Motor neuron (in vitro differentiated cells): ENCODE measurements at regions not wholly inside any gene's neighbourhood (a gene's known extent, or its start where the extent isn't known, plus 50 kb on each side); places are given as distances from the start of the nearest gene placed in this dataset.
"Not testable (repeated sequence)": the region's sequence is repeated elsewhere in the genome, so short reads cannot be mapped to it uniquely, and the experiment has no call there.

Experiments
- ATAC-seq, 8 experiments: fragments of 200-7000 bp; cut with Tn5 transposase; replicated peaks in 6 of 8; 2 replicates each; pipeline ENCODE4 v1.8.0; 2021; ENCODE audit warnings: mild to moderate bottlenecking in 8 of 8, moderate library complexity in 8 of 8
- H3K27ac ChIP-seq, 2 donors: fragments of 250-450 bp; sonication (Bioruptor Pico); 2 replicates each; pipeline ENCODE4 v1.9.0; 2021; ENCODE audit warnings: antibody characterized with exemption in 2 of 2, mild to moderate bottlenecking in 2 of 2, moderate library complexity in 1 of 2
- H3K4me1 ChIP-seq, 2 donors: fragments of 250-450 bp; sonication (Bioruptor Pico); replicated peaks in 1 of 2; 2 replicates each; pipeline ENCODE4 v1.6.1; 2021; ENCODE audit warnings: antibody characterized with exemption in 2 of 2, mild to moderate bottlenecking in 2 of 2, moderate library complexity in 1 of 2
- H3K4me3 ChIP-seq, 5 donors: fragments of 250-450 bp; sonication (Bioruptor Pico); 2 replicates each; pipeline ENCODE4 v1.9.0; 2021; ENCODE audit warnings: antibody characterized with exemption in 5 of 5, mild to moderate bottlenecking in 5 of 5, moderate library complexity in 4 of 5
- WGBS, 10 experiments: fragments of 450-650 bp; shearing (Covaris generic); methylation state at CpG; one replicate each; pipeline ENCODE4 v1.0.0; 2022; 5-methylcytosine and 5-hydroxymethylcytosine counted together
- in situ Hi-C, 9 experiments: fragments of 400-800 bp; cut with MboI; loops; one replicate each; pipeline ENCODE4 v1.15.0; 2021; ENCODE audit warnings: low sequenced_read_pairs in 9 of 9, low pct_unique_long_range_greater_than_20kb in 2 of 9; ENCODE audit not compliant: unreplicated experiment in 9 of 9

- H3K4me3 ChIP-seq = no peak overlapping the region
- WGBS, 10 experiments = 0 to 100% (median 57%) methylated on average over 1 to 3 of the region's 3 CpGs
- H3K4me1 ChIP-seq = no peaks in the 10 kb centered on the region
- ATAC-seq = no peak
- in situ Hi-C loops = no loop called here
- no peak overlapping the region for H3K27ac ChIP-seq
Measured at GRCh38 chr9:107782381-107782780, 292.8 kb upstream of the KLF4 start.

- H3K4me1 ChIP-seq = no peaks in the 10 kb centered on the region
- ATAC-seq = peak in 4 of 8 experiments; percentile 42 to 77 (median 66)
- H3K27ac ChIP-seq = no peak overlapping the region
- no peak overlapping the region for H3K4me3 ChIP-seq
- 48 to 100% (median 61%) methylated on average over 1 to 2 of the region's 3 CpGs; no CpG with 5 or more reads in 6 of the 10 experiments for WGBS, 10 experiments
- in situ Hi-C loops = no loop called here
Measured at GRCh38 chr9:107780960-107781359, 291.4 kb upstream of the KLF4 start.

- no peak for ATAC-seq
- no peak overlapping the region for H3K27ac ChIP-seq
- in situ Hi-C loops = no loop called here
- H3K4me1 ChIP-seq = no peaks in the 10 kb centered on the region
- 67 to 100% (median 77%) methylated on average over 2 to 3 of the region's 3 CpGs; no CpG with 5 or more reads in 2 of the 10 experiments for WGBS, 10 experiments
- no peak overlapping the region for H3K4me3 ChIP-seq
Measured at GRCh38 chr9:107779731-107780130, 290.2 kb upstream of the KLF4 start.

- 89 to 100% (median 96%) methylated on average over 1 of the region's 1 CpG; no CpG with 5 or more reads in 6 of the 10 experiments for WGBS, 10 experiments
Measured at GRCh38 chr9:107778661-107779060, 289.1 kb upstream of the KLF4 start.

GRCh38 chr9:107774099-107774498, 284.5 kb upstream of the KLF4 start:
- in situ Hi-C loops = not testable (repeated sequence)
- WGBS, 10 experiments = 53 to 80% (median 59%) methylated on average over 1 to 2 of the region's 2 CpGs; no CpG with 5 or more reads in 5 of the 10 experiments

More at GRCh38 chr9:107778661-107779060, 289.1 kb upstream of the KLF4 start:
- no peak overlapping the region for H3K4me3 ChIP-seq
- no peak overlapping the region for H3K27ac ChIP-seq
- no peaks in the 10 kb centered on the region for H3K4me1 ChIP-seq
- ATAC-seq = no peak
- in situ Hi-C loops = no loop called here

GRCh38 chr9:107772988-107773387, 283.4 kb upstream of the KLF4 start:
- 20 to 93% methylated on average over 1 to 2 of the region's 3 CpGs; no CpG with 5 or more reads in 8 of the 10 experiments for WGBS, 10 experiments
- no peak for ATAC-seq
- H3K27ac ChIP-seq = no peak overlapping the region
- no peaks in the 10 kb centered on the region for H3K4me1 ChIP-seq
- H3K4me3 ChIP-seq = no peak overlapping the region
- in situ Hi-C loops = no loop called here

More at GRCh38 chr9:107774099-107774498, 284.5 kb upstream of the KLF4 start:
- not testable (repeated sequence) for H3K4me3 ChIP-seq, ATAC-seq, H3K4me1 ChIP-seq, H3K27ac ChIP-seq

- in situ Hi-C loops = no loop called here
- ATAC-seq = peak in 1 of 8 experiments; percentile 17
- no peaks in the 10 kb centered on the region for H3K4me1 ChIP-seq
- H3K4me3 ChIP-seq = no peak overlapping the region
- no peak overlapping the region for H3K27ac ChIP-seq
Measured at GRCh38 chr9:107770716-107771115, 281.1 kb upstream of the KLF4 start.

GRCh38 chr9:107768224-107768623, 278.7 kb upstream of the KLF4 start:
- WGBS, 10 experiments = 60 to 100% (median 77%) methylated on average over 1 to 9 of the region's 9 CpGs; no CpG with 5 or more reads in 2 of the 10 experiments

GRCh38 chr9:107767711-107768110, 278.1 kb upstream of the KLF4 start:
- 90 to 100% (median 98%) methylated on average over 1 to 4 of the region's 4 CpGs; no CpG with 5 or more reads in 2 of the 10 experiments for WGBS, 10 experiments
- no peak overlapping the region for H3K27ac ChIP-seq
- ATAC-seq = no peak
- in situ Hi-C loops = no loop called here
- H3K4me1 ChIP-seq = no peaks in the 10 kb centered on the region
- H3K4me3 ChIP-seq = no peak overlapping the region

More at GRCh38 chr9:107768224-107768623, 278.7 kb upstream of the KLF4 start:
- in situ Hi-C loops = no loop called here
- ATAC-seq = no peak
- Histone ChIP-seq H3K4me1 (no peaks in the 10 kb centered on the region), H3K4me3 (no peak overlapping the region), H3K27ac (no peak overlapping the region)

GRCh38 chr9:107763469-107763868, 273.9 kb upstream of the KLF4 start:
- in situ Hi-C loops, H3K4me1 ChIP-seq, H3K4me3 ChIP-seq, ATAC-seq, H3K27ac ChIP-seq: not testable (repeated sequence)
- WGBS, 10 experiments = 0 to 100% (median 50%) methylated on average over 1 to 2 of the region's 2 CpGs; no CpG with 5 or more reads in 3 of the 10 experiments

GRCh38 chr9:107761307-107761706, 271.7 kb upstream of the KLF4 start:
- ATAC-seq = no peak
- WGBS, 10 experiments = 59 to 100% (median 94%) methylated on average over 1 to 2 of the region's 2 CpGs; no CpG with 5 or more reads in 2 of the 10 experiments
- in situ Hi-C loops = no loop called here

GRCh38 chr9:107760469-107761242, 271.1 kb upstream of the KLF4 start:
- 45 to 100% (median 87%) methylated on average over 1 to 10 of the region's 12 CpGs for WGBS, 10 experiments
- no peak for ATAC-seq
- in situ Hi-C loops = no loop called here
- Histone ChIP-seq H3K27ac (no peak overlapping the region), H3K4me1 (no peaks in the 10 kb centered on the region), H3K4me3 (no peak overlapping the region)

More at GRCh38 chr9:107761307-107761706, 271.7 kb upstream of the KLF4 start:
- Histone ChIP-seq H3K4me3 (no peak overlapping the region), H3K4me1 (no peaks in the 10 kb centered on the region), H3K27ac (no peak overlapping the region)

- no peak for ATAC-seq
- no peak overlapping the region for H3K4me3 ChIP-seq
Measured at GRCh38 chr9:107759823-107760166, 270.2 kb upstream of the KLF4 start.

More at GRCh38 chr9:107759823-107760166, 270.2 kb upstream of the KLF4 start:
- WGBS, 10 experiments = 79 to 92% (median 86%) methylated on average over 2 to 5 of the region's 5 CpGs; no CpG with 5 or more reads in 7 of the 10 experiments
- no peaks in the 10 kb centered on the region for H3K4me1 ChIP-seq
- in situ Hi-C loops = no loop called here
- no peak overlapping the region for H3K27ac ChIP-seq
